Prostate gland (tissue), 2 donors: ENCODE measurements at regions not wholly inside any gene's neighbourhood (a gene's known extent, or its start where the extent isn't known, plus 50 kb on each side); places are given as distances from the start of the nearest gene placed in this dataset.

Source experiments
- CTCF ChIP-seq, 4 experiments: fragments of 200-600 bp in 2 of 4; fragments of 450-650 bp in 2 of 4; sonication (generic) in 2 of 4; IDR thresholded peaks; 1 replicate in 3 of 4; 2 replicates in 1 of 4; pipeline ENCODE4 v1.5.1; 2016 to 2019; ENCODE audit warnings: antibody characterized with exemption in 4 of 4, mild to moderate bottlenecking in 2 of 4, moderate library complexity in 2 of 4
- POLR2A ChIP-seq: fragments of 450-650 bp; IDR thresholded peaks from one replicate; pipeline ENCODE4 v1.6.1; 2016; ENCODE audit warnings: antibody characterized with exemption, mild to moderate bottlenecking
- POLR2AphosphoS5 ChIP-seq: sonication (generic); formaldehyde crosslinking; IDR thresholded peaks from one replicate; pipeline ENCODE4 v1.6.1; 2017; ENCODE audit warnings: antibody characterized with exemption

- no peak for TF ChIP-seq POLR2A
- no peak for TF ChIP-seq CTCF (IDR thresholded peaks at IDR 0.05)
- no peak for TF ChIP-seq POLR2AphosphoS5
These were observed 986.5 kb downstream of the KCNMA1 start for GRCh38 chr10:76651154-76651553.
